ENCODE measurements at regions not wholly inside any gene's neighbourhood (a gene's known extent, or its start where the extent isn't known, plus 50 kb on each side); places are given as distances from the start of the nearest gene placed in this dataset.
A peak's percentile ranks its signal among the peaks of the same experiment; 100 is the strongest.
"Not testable (repeated sequence)": the region's sequence is repeated elsewhere in the genome, so short reads cannot be mapped to it uniquely, and the experiment has no call there.

GRCh38 chr1:182159443-182159842, 97.9 kb upstream of the ZNF648 start:
- DNase-seq (ENCODE audit: low spot score) = no peak

GRCh38 chr1:182157187-182157586, 95.7 kb upstream of the ZNF648 start:
- DNase-seq (ENCODE audit: low spot score) = no peak

GRCh38 chr1:182154425-182154824, 92.9 kb upstream of the ZNF648 start:
- DNase-seq (ENCODE audit: low spot score) = not testable (repeated sequence)

GRCh38 chr1:182149411-182149965, 88.0 kb upstream of the ZNF648 start:
- DNase-seq (ENCODE audit: low spot score) = no peak

- no peak for DNase-seq (ENCODE audit: low spot score)
Observed at GRCh38 chr1:182147951-182148350, 86.4 kb upstream of the ZNF648 start.

- no peak for DNase-seq (ENCODE audit: low spot score)
Observed at GRCh38 chr1:182147136-182147820, 85.8 kb upstream of the ZNF648 start.

GRCh38 chr1:182146286-182146685, 84.8 kb upstream of the ZNF648 start:
- DNase-seq (ENCODE audit: low spot score) = no peak

GRCh38 chr1:182145441-182145840, 83.9 kb upstream of the ZNF648 start:
- no peak for DNase-seq (ENCODE audit: low spot score)

GRCh38 chr1:182144646-182145030, 83.1 kb upstream of the ZNF648 start:
- DNase-seq (ENCODE audit: low spot score) = no peak

- no peak for DNase-seq (ENCODE audit: low spot score)
Observed at GRCh38 chr1:182143825-182144645, 82.5 kb upstream of the ZNF648 start.

- DNase-seq (ENCODE audit: low spot score) = peak; percentile 76
Observed at GRCh38 chr1:182143154-182143657, 81.7 kb upstream of the ZNF648 start.

- no peak for DNase-seq (ENCODE audit: low spot score)
Observed at GRCh38 chr1:182142621-182143020, 81.1 kb upstream of the ZNF648 start.

GRCh38 chr1:182141040-182141439, 79.5 kb upstream of the ZNF648 start:
- no peak for DNase-seq (ENCODE audit: low spot score)

GRCh38 chr1:182139496-182139895, 78.0 kb upstream of the ZNF648 start:
- no peak for DNase-seq (ENCODE audit: low spot score)

- DNase-seq (ENCODE audit: low spot score) = no peak
Observed at GRCh38 chr1:182137546-182137945, 76.0 kb upstream of the ZNF648 start.

GRCh38 chr1:182135946-182136345, 74.4 kb upstream of the ZNF648 start:
- no peak for DNase-seq (ENCODE audit: low spot score)

- DNase-seq (ENCODE audit: low spot score) = no peak
Observed at GRCh38 chr1:182134257-182134656, 72.7 kb upstream of the ZNF648 start.

- DNase-seq (ENCODE audit: low spot score) = no peak
Observed at GRCh38 chr1:182133181-182133580, 71.7 kb upstream of the ZNF648 start.

GRCh38 chr1:182129398-182129797, 67.9 kb upstream of the ZNF648 start:
- no peak for DNase-seq (ENCODE audit: low spot score)

GRCh38 chr1:182128502-182128901, 67.0 kb upstream of the ZNF648 start:
- no peak for DNase-seq (ENCODE audit: low spot score)

GRCh38 chr1:182127656-182128055, 66.1 kb upstream of the ZNF648 start:
- DNase-seq (ENCODE audit: low spot score) = no peak

- DNase-seq (ENCODE audit: low spot score) = no peak
Observed at GRCh38 chr1:182126272-182126800, 64.8 kb upstream of the ZNF648 start.

GRCh38 chr1:182122913-182123260, 61.4 kb upstream of the ZNF648 start:
- no peak for DNase-seq (ENCODE audit: low spot score)

All from kidney capillary endothelial cell (primary cell).